Stimulated activated effector memory CD8-positive, alpha-beta T cell treated with anti-CD3 and anti-CD28 coated beads, Interleukin-12 subunit alpha, Interleukin-12 subunit beta, amount 100 ng/mL, for 72 hours (primary cell): ENCODE measurements at regions not wholly inside any gene's neighbourhood (a gene's known extent, or its start where the extent isn't known, plus 50 kb on each side); places are given as distances from the start of the nearest gene placed in this dataset.
"Not testable (repeated sequence)": the region's sequence is repeated elsewhere in the genome, so short reads cannot be mapped to it uniquely, and the experiment has no call there.

Source experiments
- ATAC-seq: fragments of 150-1000 bp; cut with Tn5 transposase; 2 replicates; pipeline ENCODE4 v1.10.0; 2021
- DNase-seq, 2 donors: peaks; one replicate each; pipeline ENCODE4 v3.0.0; 2021 to 2022; ENCODE audit warnings: low spot score in 2 of 2
- H3K27ac Mint-ChIP-seq: one replicate; pipeline ENCODE4 v1.8.0; 2022; ENCODE audit warnings: mild to moderate bottlenecking, mixed read lengths
- H3K36me3 Mint-ChIP-seq: one replicate; pipeline ENCODE4 v1.8.0; 2022; ENCODE audit warnings: mild to moderate bottlenecking, mixed read lengths
- H3K4me1 Mint-ChIP-seq: one replicate; pipeline ENCODE4 v1.8.0; 2022; ENCODE audit warnings: mixed read lengths
- H3K4me3 Mint-ChIP-seq: one replicate; pipeline ENCODE4 v1.8.0; 2022; ENCODE audit warnings: mild to moderate bottlenecking, mixed read lengths
- H3K9me3 Mint-ChIP-seq: one replicate; pipeline ENCODE4 v1.8.0; 2022; ENCODE audit warnings: mixed read lengths

DNA sequence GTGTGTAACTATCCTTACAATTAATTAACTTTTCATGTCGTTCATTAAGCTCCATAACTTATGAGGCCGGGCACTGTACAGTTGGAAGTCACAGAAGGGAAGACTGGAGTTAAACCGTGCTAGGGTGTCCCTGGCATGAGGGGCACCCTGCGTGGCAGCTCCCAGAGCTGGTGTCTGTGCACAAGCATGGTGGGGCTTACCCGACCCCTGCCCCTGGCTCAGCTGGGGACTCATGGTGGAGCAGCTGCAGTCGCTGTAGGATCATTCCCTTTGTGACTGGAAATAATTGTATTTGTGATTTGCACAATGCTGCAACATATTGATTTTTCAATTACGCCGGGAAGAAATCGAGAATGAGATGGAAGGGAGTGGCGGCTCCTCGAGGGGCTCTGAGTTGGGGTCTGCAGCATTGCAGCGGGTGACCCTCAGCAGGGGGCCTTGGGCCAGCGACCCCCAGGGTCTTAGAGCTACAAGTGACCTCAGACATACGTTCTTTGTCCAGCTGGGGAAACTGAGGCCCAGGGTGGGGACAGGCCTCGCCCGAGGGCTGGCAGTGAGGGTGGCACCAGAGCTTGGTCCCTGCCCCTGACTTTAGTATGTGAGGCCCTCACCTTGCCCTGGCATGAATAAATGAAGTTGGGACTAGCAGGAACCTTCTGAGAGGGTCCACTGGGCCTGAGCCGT lies 125.4 kb downstream of the KIF26A start:
- H3K4me3 Mint-ChIP-seq: no peak overlapping the region
- peaks cover 2% of the 10 kb centered on the region for H3K9me3 Mint-ChIP-seq
- ATAC-seq (no peak), DNase-seq (no peak)
- no peaks in the 10 kb centered on the region for H3K4me1 Mint-ChIP-seq
- no peak overlapping the region for H3K27ac Mint-ChIP-seq
- no peaks in the 10 kb centered on the region for H3K36me3 Mint-ChIP-seq

DNA sequence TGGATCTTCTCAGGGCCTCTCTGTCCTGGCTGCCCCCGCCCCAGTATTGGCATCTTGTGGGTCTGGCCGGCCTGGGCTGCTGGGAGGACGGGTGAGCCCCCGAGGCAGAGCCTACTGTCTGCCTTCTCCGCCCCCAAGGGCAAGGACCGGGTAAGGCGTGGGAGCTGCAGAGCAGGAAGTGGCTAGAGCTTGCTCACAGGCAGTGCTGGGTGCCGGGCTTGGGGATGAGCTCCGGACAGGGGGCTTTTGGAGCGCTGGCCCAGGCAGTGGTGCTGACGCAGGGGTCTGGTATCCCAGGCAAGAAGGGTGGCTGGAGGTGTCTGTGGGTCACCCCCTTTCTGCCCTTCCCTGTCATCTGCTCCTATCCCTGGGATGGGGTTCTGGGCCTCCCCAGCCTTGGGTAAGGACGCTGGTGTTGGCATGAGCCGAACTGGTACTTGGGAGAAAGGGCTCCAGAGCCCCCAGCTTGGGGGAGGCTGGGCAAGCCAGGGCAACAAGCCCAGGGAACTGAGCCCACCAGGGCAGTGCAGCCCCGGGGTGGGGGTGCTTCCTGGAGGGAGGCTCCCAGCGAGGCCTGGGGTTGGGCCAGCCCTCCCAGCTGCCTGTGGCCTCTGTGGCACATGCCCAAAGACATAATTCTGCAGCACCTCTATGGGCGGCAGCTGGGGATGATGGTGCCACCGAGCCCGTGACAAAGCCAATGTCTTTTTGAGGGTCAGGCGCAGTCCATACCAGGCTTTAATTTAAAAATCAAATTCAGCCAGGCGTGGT lies 126.3 kb downstream of the KIF26A start:
- no peaks in the 10 kb centered on the region for H3K36me3 Mint-ChIP-seq
- DNase-seq (no peak), ATAC-seq (no peak)
- H3K27ac Mint-ChIP-seq: no peak overlapping the region
- H3K4me3 Mint-ChIP-seq: no peak overlapping the region
- H3K4me1 Mint-ChIP-seq: no peaks in the 10 kb centered on the region
- peaks cover 2% of the 10 kb centered on the region for H3K9me3 Mint-ChIP-seq

DNA sequence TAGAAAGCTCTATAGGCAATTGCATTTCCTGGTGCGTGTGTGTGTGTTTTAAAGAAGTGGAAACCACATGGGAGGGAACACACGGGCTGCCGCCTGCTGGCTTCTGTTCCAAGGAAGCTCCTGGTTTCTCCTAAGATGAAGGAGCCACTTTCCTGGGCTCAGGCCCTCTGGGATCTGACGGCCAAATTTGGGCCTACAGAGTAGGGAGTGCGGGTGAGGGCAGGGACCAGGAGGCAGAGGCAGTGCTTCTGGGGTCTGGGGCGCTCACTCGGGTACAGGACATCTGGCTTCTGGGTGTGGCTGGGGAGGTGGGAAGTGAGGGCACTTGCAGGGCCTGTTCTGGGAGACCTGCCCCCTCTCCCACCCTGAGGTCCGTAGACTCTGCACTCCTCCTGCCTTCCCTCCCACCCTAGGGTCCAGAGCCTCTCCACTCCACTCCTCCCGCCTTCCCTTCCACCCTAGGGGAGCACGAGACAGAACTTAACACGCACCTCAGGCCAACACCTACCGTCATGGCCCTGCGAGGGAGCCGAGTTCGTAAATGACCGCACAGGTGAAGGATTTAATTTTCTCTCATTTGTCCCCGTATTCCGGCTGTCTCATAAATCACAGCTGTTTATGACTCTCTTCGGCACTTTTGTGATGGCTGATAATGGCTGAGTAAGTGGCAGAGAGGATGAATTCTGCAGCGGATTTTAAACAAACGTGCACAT lies 127.7 kb downstream of the KIF26A start:
- Mint-ChIP-seq H3K36me3 (no peaks in the 10 kb centered on the region), H3K4me3 (no peak overlapping the region), H3K9me3 (peaks cover 2% of the 10 kb centered on the region), H3K4me1 (no peaks in the 10 kb centered on the region), H3K27ac (no peak overlapping the region)
- DNase-seq: no peak
- ATAC-seq: no peak

DNA sequence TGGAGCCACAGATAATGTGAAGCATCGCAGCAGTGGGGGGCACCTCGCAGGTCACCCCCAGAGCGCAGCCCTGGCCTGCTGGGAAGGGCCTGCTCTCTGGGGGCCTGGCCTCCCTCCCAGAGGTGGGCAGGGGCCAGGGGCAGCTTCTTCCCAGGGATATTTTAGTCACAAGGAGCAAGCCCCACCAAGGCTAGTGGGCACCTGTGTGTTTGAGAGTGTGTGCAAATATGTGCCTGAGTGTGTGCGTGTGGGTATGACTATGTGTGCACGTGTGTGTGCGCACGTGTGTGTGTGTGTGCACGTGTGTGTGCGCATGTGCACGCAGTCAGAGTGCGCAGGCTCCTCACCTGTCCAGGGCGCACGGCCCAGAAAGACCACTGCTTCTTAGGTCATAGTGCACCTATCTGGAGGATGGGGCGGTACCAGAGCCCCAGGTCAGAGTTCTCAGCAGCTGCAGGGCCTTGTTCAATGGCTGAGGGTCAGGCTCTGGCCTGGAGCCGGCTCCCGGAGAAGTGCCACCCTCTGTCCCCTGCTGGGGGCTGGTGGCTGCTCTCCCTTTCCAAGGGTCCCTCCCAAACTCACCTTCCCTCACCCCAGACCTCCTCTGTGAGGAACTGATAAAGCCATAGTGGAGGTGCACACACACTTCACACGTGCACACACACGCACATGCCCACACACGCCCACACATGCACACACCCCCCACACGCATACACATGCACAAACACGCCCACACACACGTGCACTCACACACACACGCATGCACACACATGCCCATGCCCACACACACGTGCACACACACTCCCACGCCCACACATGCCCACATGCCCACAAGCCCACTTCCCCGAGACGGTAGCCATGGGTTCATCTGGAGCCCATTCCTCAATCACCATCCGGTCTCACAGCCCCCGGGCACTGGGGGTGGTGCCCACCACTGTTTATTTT lies 128.5 kb downstream of the KIF26A start:
- ATAC-seq (no peak), DNase-seq (no peak)
- Mint-ChIP-seq H3K27ac (no peak overlapping the region), H3K9me3 (no peaks in the 10 kb centered on the region), H3K4me1 (no peaks in the 10 kb centered on the region), H3K4me3 (no peak overlapping the region), H3K36me3 (no peaks in the 10 kb centered on the region)

DNA sequence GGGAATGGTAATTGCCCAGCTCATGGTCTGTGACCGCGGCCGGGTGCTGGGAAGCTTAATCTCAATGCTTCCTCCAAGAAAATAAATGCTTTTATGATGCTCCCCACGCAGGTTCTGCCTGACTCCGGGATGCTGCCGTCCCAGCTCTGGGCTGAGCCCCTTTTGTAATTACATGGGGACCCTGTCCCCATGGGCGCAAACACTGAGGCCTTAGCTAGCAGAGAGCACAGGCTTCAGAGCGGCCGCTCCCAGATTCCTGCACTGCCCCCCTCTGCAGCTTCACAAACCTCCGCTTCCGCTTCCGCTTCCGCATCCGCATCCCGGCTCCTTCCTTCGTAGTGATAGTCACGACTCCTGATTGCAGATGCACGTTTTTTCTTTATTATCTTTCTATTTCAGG lies 129.5 kb downstream of the KIF26A start:
- ATAC-seq: no peak
- H3K4me1 Mint-ChIP-seq: no peaks in the 10 kb centered on the region
- DNase-seq: no peak
- no peak overlapping the region for H3K27ac Mint-ChIP-seq
- no peaks in the 10 kb centered on the region for H3K9me3 Mint-ChIP-seq
- no peaks in the 10 kb centered on the region for H3K36me3 Mint-ChIP-seq
- no peak overlapping the region for H3K4me3 Mint-ChIP-seq

DNA sequence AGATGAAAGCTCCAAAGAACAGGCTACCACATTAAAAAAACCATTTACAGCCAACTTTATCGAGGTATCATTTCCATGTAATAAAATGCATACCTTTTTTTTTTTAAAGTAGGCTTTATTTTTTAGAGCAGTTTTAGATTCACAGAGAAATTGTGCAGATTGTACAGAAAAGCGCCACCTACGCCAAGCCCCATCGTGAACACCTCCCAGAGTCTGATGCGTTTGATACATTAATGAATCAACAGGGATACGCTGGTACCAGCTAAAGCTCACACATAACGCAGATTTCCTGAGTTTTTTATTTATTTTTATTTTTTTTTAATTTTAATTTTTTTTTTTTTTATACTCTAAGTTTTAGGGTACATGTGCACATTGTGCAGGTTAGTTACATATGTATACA lies 129.9 kb downstream of the KIF26A start:
- no peak overlapping the region for H3K27ac Mint-ChIP-seq
- no peaks in the 10 kb centered on the region for H3K9me3 Mint-ChIP-seq
- H3K4me3 Mint-ChIP-seq: no peak overlapping the region
- no peaks in the 10 kb centered on the region for H3K36me3 Mint-ChIP-seq
- no peaks in the 10 kb centered on the region for H3K4me1 Mint-ChIP-seq
- ATAC-seq: no peak
- no peak for DNase-seq

DNA sequence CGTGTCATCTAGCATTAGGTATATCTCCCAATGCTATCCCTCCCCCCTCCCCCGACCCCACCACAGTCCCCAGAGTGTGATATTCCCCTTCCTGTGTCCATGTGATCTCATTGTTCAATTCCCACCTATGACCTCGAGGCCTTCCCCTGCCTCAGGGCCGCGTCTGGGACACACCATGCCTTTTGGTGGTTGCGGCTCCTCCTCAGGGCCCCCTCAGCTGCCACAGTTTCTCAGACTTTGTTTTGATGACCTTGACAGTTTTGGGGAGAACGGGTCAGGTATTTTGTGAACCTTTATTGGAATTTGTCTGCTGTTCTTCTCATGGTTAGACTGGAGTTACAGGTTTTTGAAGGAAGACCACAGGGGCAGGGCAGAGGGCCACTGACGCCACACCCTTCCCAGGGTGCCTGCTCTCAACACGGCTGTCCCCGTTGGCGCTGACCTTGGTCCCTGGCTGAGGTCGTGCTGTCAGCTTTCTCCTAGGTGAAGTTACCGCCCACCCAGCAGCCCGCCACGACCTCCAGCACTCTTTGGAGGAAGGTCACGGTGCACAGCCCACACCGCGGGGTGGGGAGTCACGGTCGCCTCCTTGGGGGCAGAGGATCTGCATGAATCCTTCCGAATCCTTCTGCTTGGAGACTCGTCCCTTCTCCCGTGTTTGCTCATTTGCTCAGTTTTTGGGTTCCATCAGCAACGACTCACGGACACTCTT lies 130.5 kb downstream of the KIF26A start:
- no peak overlapping the region for H3K27ac Mint-ChIP-seq
- DNase-seq (no peak), ATAC-seq (no peak)
- no peaks in the 10 kb centered on the region for H3K9me3 Mint-ChIP-seq
- no peaks in the 10 kb centered on the region for H3K4me1 Mint-ChIP-seq
- H3K4me3 Mint-ChIP-seq: no peak overlapping the region
- no peaks in the 10 kb centered on the region for H3K36me3 Mint-ChIP-seq

DNA sequence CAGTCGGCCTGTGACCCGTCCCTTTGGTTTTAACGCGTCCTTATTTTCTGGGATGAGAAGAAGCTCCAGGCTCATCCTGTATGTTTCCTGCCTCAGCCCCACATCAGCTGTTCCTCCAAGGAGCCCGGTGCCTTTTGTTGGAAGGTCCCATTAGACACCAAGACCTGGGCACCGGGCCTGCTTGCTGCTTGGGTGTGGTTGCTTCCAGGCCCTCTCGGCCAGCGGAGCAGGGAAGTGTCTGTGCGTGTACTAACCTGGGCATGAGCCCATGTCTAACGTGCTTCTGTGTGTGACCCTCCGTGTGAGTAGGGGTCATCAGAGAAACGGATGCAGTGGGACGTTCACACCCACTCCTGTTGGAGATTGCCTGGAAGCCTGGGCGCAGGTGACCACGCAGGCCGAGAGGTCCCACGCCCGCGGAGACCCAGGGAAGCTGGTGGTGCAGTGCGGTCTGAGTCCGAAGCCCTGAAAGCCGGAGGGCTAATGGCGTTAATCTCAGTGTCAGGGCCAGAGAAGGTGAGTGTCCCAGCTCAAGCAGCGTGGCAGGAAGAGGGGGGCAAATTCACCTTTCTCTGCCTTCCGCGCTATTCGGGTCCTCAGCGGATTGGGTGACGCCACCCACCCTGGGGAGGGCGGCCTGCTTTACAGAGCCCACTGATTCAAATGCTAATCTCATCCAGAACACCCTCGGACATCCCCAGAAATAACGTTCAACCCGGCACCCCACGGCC lies 131.3 kb downstream of the KIF26A start:
- not testable (repeated sequence) for ATAC-seq, H3K36me3 Mint-ChIP-seq, DNase-seq, H3K27ac Mint-ChIP-seq, H3K4me3 Mint-ChIP-seq, H3K4me1 Mint-ChIP-seq, H3K9me3 Mint-ChIP-seq

DNA sequence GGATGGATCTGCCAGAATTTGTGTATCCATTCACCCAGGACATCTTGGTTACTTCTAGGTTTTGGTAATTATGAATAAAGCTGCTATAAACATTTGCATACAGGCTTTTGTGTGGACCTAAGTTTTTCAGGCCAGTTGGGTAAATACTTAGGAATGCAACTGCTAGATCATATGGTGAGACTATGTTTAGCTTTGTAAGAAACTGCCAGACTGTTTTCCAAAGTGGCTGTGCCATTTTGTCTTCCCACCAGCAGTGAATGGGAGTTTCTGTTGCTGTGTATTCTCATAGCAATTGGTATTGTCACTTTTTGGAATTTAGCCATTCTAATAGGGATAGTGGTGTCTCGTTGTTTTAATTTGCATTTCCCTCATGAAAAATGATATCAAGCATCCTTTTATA lies 133.0 kb downstream of the KIF26A start:
- no peaks in the 10 kb centered on the region for H3K36me3 Mint-ChIP-seq

DNA sequence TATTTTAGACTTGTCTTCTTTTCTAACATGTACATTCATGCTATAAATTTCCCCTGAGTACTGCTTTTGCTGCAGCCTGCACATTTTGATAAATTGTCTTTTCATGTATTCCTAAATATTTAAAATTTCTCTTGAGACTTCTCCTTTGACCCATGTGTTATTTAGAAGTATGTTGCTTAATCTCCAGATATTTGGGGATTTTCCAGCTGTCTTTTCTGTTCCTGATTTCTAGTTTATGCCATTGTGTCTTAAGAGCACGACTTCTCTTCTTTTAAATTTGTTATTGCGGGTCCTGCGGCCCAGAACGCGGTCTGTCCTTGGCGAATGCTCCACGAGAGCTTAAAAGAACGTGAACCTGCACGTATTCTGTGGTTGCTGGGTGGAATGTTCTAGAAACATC lies 136.4 kb downstream of the KIF26A start:
- no peaks in the 10 kb centered on the region for H3K4me1 Mint-ChIP-seq
- DNase-seq (no peak), ATAC-seq (no peak)
- no peaks in the 10 kb centered on the region for H3K36me3 Mint-ChIP-seq
- H3K9me3 Mint-ChIP-seq: no peaks in the 10 kb centered on the region
- H3K27ac Mint-ChIP-seq: no peak overlapping the region
- no peak overlapping the region for H3K4me3 Mint-ChIP-seq

More for the DNA sequence above, 133.0 kb downstream of the KIF26A start:
- ATAC-seq (no peak), DNase-seq (no peak)
- H3K9me3 Mint-ChIP-seq: no peaks in the 10 kb centered on the region
- no peak overlapping the region for H3K4me3 Mint-ChIP-seq
- H3K27ac Mint-ChIP-seq: no peak overlapping the region
- no peaks in the 10 kb centered on the region for H3K4me1 Mint-ChIP-seq

DNA sequence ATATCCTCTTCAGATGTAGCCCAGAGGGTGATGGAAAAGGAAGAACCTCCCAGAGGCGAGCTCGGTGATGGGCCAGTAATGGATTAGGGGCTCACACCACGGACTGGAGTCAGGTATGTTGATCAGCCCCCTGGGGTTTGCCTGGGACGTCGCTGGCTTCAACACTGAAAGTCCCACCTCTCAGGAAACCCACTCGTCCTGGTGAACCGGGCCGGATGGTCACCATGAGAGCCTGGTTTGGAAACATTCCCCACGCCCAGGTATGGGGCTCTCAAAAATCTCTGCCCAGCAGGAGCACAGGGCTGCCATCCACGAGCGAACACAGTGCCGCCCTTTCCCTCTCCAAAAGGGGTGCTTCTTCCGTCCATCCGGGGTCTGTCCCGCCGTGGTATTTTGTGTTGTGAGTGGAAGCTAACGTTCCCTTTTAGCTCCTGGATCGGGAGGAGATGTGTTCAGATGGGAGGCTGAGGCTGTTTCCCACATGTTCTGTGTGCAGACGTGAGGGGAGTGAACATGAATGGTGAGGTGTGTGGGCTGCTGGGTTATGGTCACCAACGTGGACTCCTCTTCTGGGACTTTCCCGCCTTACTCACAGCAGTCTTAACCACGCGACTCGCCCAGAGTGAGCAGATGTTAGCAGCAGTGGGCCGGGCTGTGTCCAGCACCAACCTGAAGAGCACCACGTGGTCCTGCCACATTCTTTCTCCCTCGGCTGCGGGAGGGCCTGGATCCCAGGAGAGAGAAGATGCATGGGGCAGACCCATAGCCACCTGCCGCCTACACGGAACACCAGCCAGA lies 139.2 kb downstream of the KIF26A start:
- Mint-ChIP-seq H3K4me3 (no peak overlapping the region), H3K9me3 (no peaks in the 10 kb centered on the region), H3K4me1 (no peaks in the 10 kb centered on the region), H3K27ac (peak overlapping the region; percentile 32), H3K36me3 (no peaks in the 10 kb centered on the region)
- ATAC-seq (peak; percentile 36), DNase-seq (no peak)

DNA sequence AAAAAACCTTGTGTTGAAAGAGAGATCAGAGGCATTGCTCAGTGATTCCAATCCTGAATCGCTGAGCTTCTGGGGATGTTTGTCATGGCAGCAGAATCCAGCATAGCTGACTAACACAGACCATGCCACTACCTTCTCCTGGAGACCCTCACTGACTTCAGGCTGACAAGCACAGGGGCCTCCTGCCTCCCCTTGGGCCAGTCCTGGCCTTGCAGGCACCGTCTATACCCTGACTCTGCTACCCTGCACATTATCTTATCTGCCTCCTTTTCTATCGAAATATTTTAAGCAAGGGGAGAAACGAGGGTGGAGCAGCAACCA lies 139.8 kb downstream of the KIF26A start:
- H3K4me3 Mint-ChIP-seq: no peak overlapping the region
- no peaks in the 10 kb centered on the region for H3K4me1 Mint-ChIP-seq
- no peak overlapping the region for H3K27ac Mint-ChIP-seq
- H3K36me3 Mint-ChIP-seq: no peaks in the 10 kb centered on the region
- no peaks in the 10 kb centered on the region for H3K9me3 Mint-ChIP-seq
- DNase-seq: no peak
- ATAC-seq: no peak

DNA sequence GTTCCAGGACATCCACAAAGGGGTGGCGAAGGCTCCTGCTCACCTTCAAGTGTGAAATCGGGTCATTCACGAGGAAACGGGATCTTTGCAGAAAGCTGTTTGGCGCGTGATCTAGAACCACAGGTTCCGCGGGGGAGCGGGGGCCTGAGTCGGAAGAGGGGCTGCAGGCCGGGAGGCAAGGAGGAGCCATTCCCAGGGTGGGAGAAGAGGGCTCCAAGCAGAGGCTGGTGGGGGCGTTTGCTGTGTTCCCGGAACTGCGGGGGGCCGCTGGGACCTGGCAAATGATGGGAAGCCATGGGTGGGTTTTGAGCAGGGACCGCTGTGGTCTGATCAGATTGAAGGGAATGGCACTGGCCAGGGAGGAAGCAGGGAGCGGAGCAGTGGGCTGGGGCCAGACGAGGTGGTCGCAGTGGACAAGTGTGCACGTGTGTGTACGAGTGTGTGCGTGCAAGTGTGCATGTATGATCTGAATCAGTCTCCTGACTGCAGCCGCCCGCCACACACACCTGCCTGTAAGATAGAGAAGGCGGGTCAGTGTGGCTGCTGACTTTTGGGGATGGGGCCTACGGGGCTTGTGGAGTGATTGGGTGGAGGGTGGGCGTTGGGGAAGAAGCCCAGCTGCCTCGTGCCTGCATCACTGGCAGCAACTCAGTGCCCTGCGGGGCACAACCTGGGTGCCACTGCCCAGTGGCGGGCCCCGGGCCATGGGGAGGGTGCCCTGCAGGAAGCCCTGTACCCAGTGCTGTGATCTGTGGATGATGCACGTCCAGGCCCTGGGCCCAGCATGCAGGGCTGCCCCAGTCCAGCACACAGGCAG lies 141.9 kb downstream of the KIF26A start:
- Mint-ChIP-seq H3K36me3 (no peaks in the 10 kb centered on the region), H3K4me3 (no peak overlapping the region), H3K9me3 (no peaks in the 10 kb centered on the region), H3K4me1 (no peaks in the 10 kb centered on the region), H3K27ac (no peak overlapping the region)
- DNase-seq (no peak), ATAC-seq (no peak)
